PC-9 (cell line): ENCODE measurements at regions not wholly inside any gene's neighbourhood (a gene's known extent, or its start where the extent isn't known, plus 50 kb on each side); places are given as distances from the start of the nearest gene placed in this dataset.

Experiments
- BruUV-seq: library from RNA; stranded (reverse); fragments of 400-500 nt; replicated peaks from 2 replicates; lab custom pipeline; 2021; lab: Mats Ljungman, UMichigan
- CTCF ChIA-PET: fragments of 300-600 bp; sonication (Branson Sonifier 250); formaldehyde crosslinking; loops from one replicate; lab custom pipeline; 2022; ENCODE audit warnings: antibody characterized with exemption; lab: Charles Lee
- POLR2A ChIA-PET: fragments of 300-600 bp; sonication (Branson Sonifier 250); formaldehyde crosslinking; loops from one replicate; lab custom pipeline; 2022; ENCODE audit warnings: antibody characterized with exemption; ENCODE audit not compliant: unreplicated experiment; lab: Charles Lee
- DNase-seq, 2 experiments: peaks; one replicate each; pipeline versions ENCODE4 v3.0.0 to v3.0.0-alpha.2; 2015 to 2022; ENCODE audit warnings: mixed read lengths in 1 of 2
- H2AFZ ChIP-seq: fragments of 200-600 bp; sonication (generic); 2 replicates; pipeline ENCODE4 v1.8.1; 2017; ENCODE audit warnings: antibody characterized with exemption
- H3F3A ChIP-seq: fragments of 200-600 bp; sonication (generic); 2 replicates; pipeline ENCODE4 v1.8.1; 2017; ENCODE audit warnings: antibody characterized with exemption, mild to moderate bottlenecking, low read depth; ENCODE audit not compliant: insufficient read depth
- H3K27ac ChIP-seq: fragments of 200-600 bp; sonication (generic); 2 replicates; pipeline ENCODE4 v1.6.1; 2016; ENCODE audit warnings: mixed run types
- H3K27me3 ChIP-seq: fragments of 200-600 bp; sonication (generic); 2 replicates; pipeline ENCODE4 v1.6.1; 2016; ENCODE audit warnings: low read depth, mixed run types; ENCODE audit not compliant: insufficient read depth
- H3K36me3 ChIP-seq: fragments of 200-600 bp; sonication (generic); 2 replicates; pipeline ENCODE4 v1.6.1; 2016; ENCODE audit warnings: low read depth, mixed run types
- H3K4me1 ChIP-seq: fragments of 200-600 bp; sonication (generic); replicated peaks from 2 replicates; pipeline ENCODE4 v1.6.1; 2016; ENCODE audit warnings: mixed run types; ENCODE audit not compliant: insufficient read depth
- H3K4me2 ChIP-seq: fragments of 200-600 bp; sonication (generic); 2 replicates; pipeline ENCODE4 v1.6.1; 2017; ENCODE audit warnings: mixed run types
- H3K4me3 ChIP-seq: fragments of 200-600 bp; sonication (generic); 2 replicates; pipeline ENCODE4 v1.6.1; 2016; ENCODE audit warnings: mixed run types
- H3K79me2 ChIP-seq: fragments of 200-600 bp; sonication (generic); 2 replicates; pipeline ENCODE4 v1.6.1; 2017; ENCODE audit warnings: low read depth, mixed run types
- H3K9me2 ChIP-seq: fragments of 200-600 bp; sonication (generic); 2 replicates; pipeline ENCODE4 v1.8.1; 2017; ENCODE audit warnings: mild to moderate bottlenecking; ENCODE audit not compliant: insufficient read depth
- H3K9me3 ChIP-seq: fragments of 200-600 bp; sonication (generic); 2 replicates; pipeline ENCODE4 v1.8.1; 2016; ENCODE audit warnings: low read depth; ENCODE audit not compliant: insufficient read depth
- H4K20me1 ChIP-seq: fragments of 200-600 bp; sonication (generic); 2 replicates; pipeline ENCODE4 v1.8.1; 2017; ENCODE audit not compliant: insufficient read depth
- CTCF ChIP-seq: fragments of 200-600 bp; sonication (generic); conservative IDR thresholded peaks from 2 replicates; pipeline ENCODE4 v1.6.1; 2017; ENCODE audit warnings: mixed run types, antibody characterized with exemption, mild to moderate bottlenecking, moderate library complexity
- EZH2 ChIP-seq: fragments of 200-600 bp; sonication (generic); IDR thresholded peaks from 2 replicates; pipeline ENCODE4 v1.8.0; 2017; ENCODE audit warnings: antibody characterized with exemption, low read depth
- intact Hi-C: fragments of 100-400 bp; cut with micrococcal nuclease; formaldehyde crosslinking; loops from one replicate; pipeline ENCODE4 v1.10.0; 2022; ENCODE audit not compliant: unreplicated experiment

- Histone ChIP-seq H3K9me2 (no peaks in the 10 kb centered on the region; the same call in 1 of the 2 replicates), H3F3A (no peaks in the 10 kb centered on the region), H3K4me2 (no peak overlapping the region), H3K9me3 (no peaks in the 10 kb centered on the region), H3K36me3 (no peaks in the 10 kb centered on the region), H3K79me2 (no peaks in the 10 kb centered on the region), H3K27me3 (no peaks in the 10 kb centered on the region), H4K20me1 (no peaks in the 10 kb centered on the region), H3K4me3 (no peak overlapping the region), H2AFZ (no peak overlapping the region), H3K27ac (no peak overlapping the region), H3K4me1 (no peaks in the 10 kb centered on the region)
- ChIA-PET CTCF (no interaction called here), POLR2A (no interaction called here)
- intact Hi-C loops, result no loop called here
- BruUV-seq, result no TSS peak
- TF ChIP-seq CTCF (no peak), EZH2 (no peak)
- DNase-seq, result no peak
Observed at GRCh38 chr1:88503646-88504045, 180.4 kb upstream of the PKN2 start.

GRCh38 chr1:88504601-88505000 is 179.5 kb upstream of the PKN2 start:
- DNase-seq, result no peak
- H3K4me1 ChIP-seq, result no peaks in the 10 kb centered on the region
- no peaks in the 10 kb centered on the region for H3K9me3 ChIP-seq
- no peaks in the 10 kb centered on the region for H3F3A ChIP-seq
- no TSS peak for BruUV-seq
- no peaks in the 10 kb centered on the region for H3K27me3 ChIP-seq
- H4K20me1 ChIP-seq, result no peaks in the 10 kb centered on the region
- no peak overlapping the region for H2AFZ ChIP-seq
- no peak for TF ChIP-seq EZH2
- no peak for TF ChIP-seq CTCF
- POLR2A ChIA-PET, result no interaction called here
- H3K27ac ChIP-seq, result no peak overlapping the region
- CTCF ChIA-PET, result no interaction called here
- H3K4me2 ChIP-seq, result no peak overlapping the region
- intact Hi-C loops, result no loop called here
- H3K4me3 ChIP-seq, result no peak overlapping the region
- H3K9me2 ChIP-seq, result no peaks in the 10 kb centered on the region; the same call in 1 of the 2 replicates
- no peaks in the 10 kb centered on the region for H3K36me3 ChIP-seq
- H3K79me2 ChIP-seq, result no peaks in the 10 kb centered on the region

GRCh38 chr1:88509379-88509778 is 174.7 kb upstream of the PKN2 start:
- intact Hi-C loops, result no loop called here
- H3K9me2 ChIP-seq, result no peaks in the 10 kb centered on the region; the same call in 1 of the 2 replicates
- no TSS peak for BruUV-seq
- H3K79me2 ChIP-seq, result no peaks in the 10 kb centered on the region
- CTCF ChIA-PET, result no interaction called here
- no peaks in the 10 kb centered on the region for H3K9me3 ChIP-seq
- no peaks in the 10 kb centered on the region for H3K36me3 ChIP-seq
- no peaks in the 10 kb centered on the region for H3F3A ChIP-seq
- no peaks in the 10 kb centered on the region for H3K4me1 ChIP-seq
- POLR2A ChIA-PET, result no interaction called here
- TF ChIP-seq CTCF, result no peak
- no peak for TF ChIP-seq EZH2
- H2AFZ ChIP-seq, result no peak overlapping the region; the same call in 1 of the 2 replicates
- DNase-seq, result no peak
- no peaks in the 10 kb centered on the region for H4K20me1 ChIP-seq
- H3K27me3 ChIP-seq, result no peaks in the 10 kb centered on the region
- H3K4me3 ChIP-seq, result no peak overlapping the region
- H3K4me2 ChIP-seq, result no peak overlapping the region
- H3K27ac ChIP-seq, result no peak overlapping the region
